K562 (cell line): ENCODE measurements at regions not wholly inside any gene's neighbourhood (a gene's known extent, or its start where the extent isn't known, plus 50 kb on each side); places are given as distances from the start of the nearest gene placed in this dataset.

Experiments used
- ATAC-seq: fragments of 200-7000 bp; cut with Tn5 transposase; 3 replicates; pipeline ENCODE4 v1.9.1; 2020; ENCODE audit warnings: moderate library complexity
- BruUV-seq: library from RNA; stranded (reverse); fragments of 400-500 nt; replicated peaks from 2 replicates; lab custom pipeline; 2021; lab: Mats Ljungman, UMichigan
- CTCF ChIA-PET: fragments of 300-600 bp; formaldehyde crosslinking; extraction: SDS; loops from one replicate; lab custom pipeline; 2021; ENCODE audit warnings: low intra/inter-chr PET ratio; lab: Yijun Ruan, JAX
- POLR2A ChIA-PET: fragments of 300-600, 350-650 bp; sonication (Branson Sonifier 250); formaldehyde crosslinking; extraction: SDS; loops from one replicate; lab custom pipeline; 2021; ENCODE audit warnings: antibody characterized with exemption, inconsistent platforms; lab: Yijun Ruan, JAX
- DNase-seq, 4 experiments: peaks; one replicate each; pipeline versions ENCODE4 v3.0.0 to v3.0.0-alpha.2; 2011 to 2018; ENCODE audit warnings: low spot score in 3 of 4, mixed read lengths in 3 of 4; ENCODE audit errors: extremely low read depth in 1 of 4
- FAIRE-seq: peaks from 2 replicates; lab custom pipeline; 2011; peaks lifted over from hg19 to GRCh38; lab: Jason Lieb, UNC
- H2AFZ ChIP-seq: 2 replicates; pipeline ENCODE4 v1.6.0; 2011; ENCODE audit warnings: low read depth, low read length, control low read depth, inconsistent platforms
- H3K27ac ChIP-seq: fragments of 200-600 bp; 3 replicates; pipeline ENCODE4 v1.8.0; 2011; ENCODE audit warnings: low read depth, mild to moderate bottlenecking, control low read depth, inconsistent platforms, low read length, moderate library complexity, mixed read lengths; ENCODE audit errors: extremely low read depth
- H3K27me3 ChIP-seq, 2 experiments: fragments of 300-600 bp in 1 of 2; 2 replicates in 1 of 2; 3 replicates in 1 of 2; pipeline versions ENCODE4 v1.6.0 to v1.8.0; 2011; ENCODE audit warnings: inconsistent platforms in 2 of 2, low read length in 2 of 2, mild to moderate bottlenecking in 1 of 2, mixed read lengths in 1 of 2, moderate library complexity in 1 of 2; ENCODE audit not compliant: control insufficient read depth in 2 of 2, insufficient read depth in 2 of 2
- H3K36me3 ChIP-seq: fragments of 300-600 bp; 3 replicates; pipeline ENCODE4 v1.8.0; 2011; ENCODE audit warnings: mild to moderate bottlenecking, low read length, inconsistent platforms; ENCODE audit not compliant: control insufficient read depth, insufficient read depth
- H3K4me1 ChIP-seq, 2 experiments: fragments of 200-600 bp in 1 of 2; replicated peaks in 1 of 2; 2 replicates in 1 of 2; 3 replicates in 1 of 2; pipeline versions ENCODE4 v1.5.1 to v1.8.0; 2011; ENCODE audit warnings: inconsistent platforms in 2 of 2, low read length in 2 of 2, mild to moderate bottlenecking in 1 of 2, mixed read lengths in 1 of 2, moderate library complexity in 1 of 2; ENCODE audit not compliant: control insufficient read depth in 2 of 2, insufficient read depth in 2 of 2
- H3K4me2 ChIP-seq: 2 replicates; pipeline ENCODE4 v1.6.1; 2011; ENCODE audit warnings: low read length, control low read depth, inconsistent platforms, mixed read lengths; ENCODE audit not compliant: insufficient read depth
- H3K4me3 ChIP-seq: fragments of 200-600 bp; sonication (generic), shearing (Covaris generic); 2 replicates; pipeline ENCODE4 v1.5.1; 2016; ENCODE audit warnings: control low read depth, inconsistent platforms
- H3K79me2 ChIP-seq: fragments of 200-600 bp; 3 replicates; pipeline ENCODE4 v1.8.0; 2011; ENCODE audit warnings: low read length, inconsistent platforms; ENCODE audit not compliant: control insufficient read depth, insufficient read depth
- H3K9ac ChIP-seq, 2 experiments: 2 replicates each; pipeline versions ENCODE4 v1.6.0 to v1.6.1; 2011; ENCODE audit warnings: low read depth in 2 of 2, low read length in 2 of 2, control low read depth in 1 of 2, inconsistent platforms in 1 of 2, mild to moderate bottlenecking in 1 of 2, mixed read lengths in 1 of 2; ENCODE audit not compliant: insufficient read depth in 1 of 2
- H3K9me1 ChIP-seq: one replicate; pipeline ENCODE4 v1.6.0; 2011; ENCODE audit warnings: inconsistent platforms, mild to moderate bottlenecking, low read length, moderate library complexity; ENCODE audit not compliant: control insufficient read depth, insufficient read depth
- H3K9me3 ChIP-seq: replicated peaks from 2 replicates; pipeline ENCODE4 v1.5.1; 2011; ENCODE audit warnings: low read depth, low read length, inconsistent platforms; ENCODE audit not compliant: control insufficient read depth, insufficient read depth
- H4K20me1 ChIP-seq: replicated peaks from 2 replicates; pipeline ENCODE4 v1.6.1; 2011; ENCODE audit warnings: low read length, inconsistent platforms, mixed read lengths; ENCODE audit not compliant: control insufficient read depth, insufficient read depth
- CHCHD3 ChIP-seq: fragments of 250-450 bp; sonication (Bioruptor Pico); IDR thresholded peaks from 2 replicates; pipeline ENCODE4 v2.1.2; 2022; ENCODE audit warnings: mild to moderate bottlenecking
- CHD4 ChIP-seq: fragments of 200-600 bp; sonication (generic); IDR thresholded peaks from 3 replicates; pipeline ENCODE4 v1.6.1; 2012; ENCODE audit warnings: low read depth, mild to moderate bottlenecking, mixed read lengths, low read length, inconsistent platforms; ENCODE audit not compliant: insufficient read depth, insufficient replicate concordance, poor library complexity, severe bottlenecking
- FOSL1 ChIP-seq: fragments of 200-800 bp; sonication (Bioruptor generic); conservative IDR thresholded peaks from 2 replicates; pipeline ENCODE4 v1.6.1; 2016; ENCODE audit warnings: missing genetic modification characterization, missing compliant biosample characterization
- HNRNPH1 ChIP-seq: fragments of 200-400 bp; formaldehyde crosslinking; optimal IDR thresholded peaks from 2 replicates; pipeline ENCODE3; 2017; ENCODE audit warnings: low read depth, mild to moderate bottlenecking, low read length, moderate library complexity
- NR2F6 ChIP-seq: fragments of 450-650 bp; formaldehyde crosslinking; IDR thresholded peaks from 2 replicates; pipeline ENCODE4 v1.4.0; 2020; ENCODE audit warnings: mild to moderate bottlenecking
- SIRT6 ChIP-seq: IDR thresholded peaks from one replicate; pipeline ENCODE4 v1.6.1; 2012; ENCODE audit warnings: low read depth, mild to moderate bottlenecking, control low read depth, inconsistent platforms, low read length, moderate library complexity
- STAT5A ChIP-seq: IDR thresholded peaks from 2 replicates; pipeline ENCODE4 v1.6.1; 2012; ENCODE audit warnings: low read length, inconsistent platforms, borderline replicate concordance
- ZBTB8A ChIP-seq: fragments of 450-650 bp; IDR thresholded peaks from 2 replicates; pipeline ENCODE4 v1.6.1; 2018; ENCODE audit warnings: mild to moderate bottlenecking, moderate library complexity; ENCODE audit not compliant: partially characterized antibody
- WGBS: fragments of 100-300 bp; shearing (Covaris generic); methylation state at CpG from one replicate; pipeline ENCODE4 v1.1.6; 2016; ENCODE audit warnings: low coverage, mixed read lengths; ENCODE audit not compliant: insufficient coverage; ENCODE audit errors: missing lambda C conversion rate; 5-methylcytosine and 5-hydroxymethylcytosine counted together
- in situ Hi-C: fragments of 300-500 bp; cut with MboI; formaldehyde crosslinking; loops from 4 replicates; pipeline ENCODE4 v1.15.0; 2018; ENCODE audit warnings: inconsistent platforms, mixed read lengths
- intact Hi-C: fragments of 100-400 bp; cut with micrococcal nuclease; formaldehyde crosslinking; loops from 2 replicates; pipeline ENCODE4 v1.14.2; 2022
- TF ChIP-seq, protein P1 (sequence below): sonication (generic); formaldehyde crosslinking; IDR thresholded peaks from 2 replicates; pipeline ENCODE4 v1.8.0; 2022; ENCODE audit warnings: missing genetic modification reagents, mild to moderate bottlenecking, borderline replicate concordance
- TF ChIP-seq, protein P2 (sequence below): sonication (generic); formaldehyde crosslinking; IDR thresholded peaks from 2 replicates; pipeline ENCODE4 v1.8.1; 2023; ENCODE audit warnings: mild to moderate bottlenecking, missing genetic modification reagents
- TF ChIP-seq, protein P3 (sequence below): fragments of 250-450 bp; sonication (Bioruptor Pico); IDR thresholded peaks from 2 replicates; pipeline ENCODE4 v1.4.0; 2020; ENCODE audit warnings: mild to moderate bottlenecking
- TF ChIP-seq, protein P4 (sequence below): sonication (generic); formaldehyde crosslinking; IDR thresholded peaks from 2 replicates; pipeline ENCODE4 v1.8.0; 2022; ENCODE audit warnings: mild to moderate bottlenecking, missing genetic modification reagents

DNA sequence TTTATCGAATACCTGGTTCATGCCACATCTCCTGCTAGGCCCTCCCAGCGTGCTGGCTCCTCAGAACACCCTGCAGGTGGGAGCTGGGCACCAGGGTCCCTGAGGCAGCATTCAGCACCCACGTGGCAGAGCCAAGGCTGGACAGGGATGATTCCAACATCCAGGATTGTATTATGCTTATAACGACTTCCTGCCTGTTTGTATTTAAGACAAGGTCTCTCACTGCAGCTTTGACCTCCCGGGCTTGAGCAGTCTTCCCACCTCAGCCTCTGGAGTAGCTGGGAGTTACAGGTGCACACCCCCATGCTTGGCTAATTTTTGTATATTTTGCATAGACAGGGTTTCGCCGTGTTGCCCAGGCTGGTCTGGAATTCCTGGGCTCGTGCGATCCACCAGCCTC is 64.7 kb upstream of the WNT7B start (continued):
- TF ChIP-seq, protein P1, sequence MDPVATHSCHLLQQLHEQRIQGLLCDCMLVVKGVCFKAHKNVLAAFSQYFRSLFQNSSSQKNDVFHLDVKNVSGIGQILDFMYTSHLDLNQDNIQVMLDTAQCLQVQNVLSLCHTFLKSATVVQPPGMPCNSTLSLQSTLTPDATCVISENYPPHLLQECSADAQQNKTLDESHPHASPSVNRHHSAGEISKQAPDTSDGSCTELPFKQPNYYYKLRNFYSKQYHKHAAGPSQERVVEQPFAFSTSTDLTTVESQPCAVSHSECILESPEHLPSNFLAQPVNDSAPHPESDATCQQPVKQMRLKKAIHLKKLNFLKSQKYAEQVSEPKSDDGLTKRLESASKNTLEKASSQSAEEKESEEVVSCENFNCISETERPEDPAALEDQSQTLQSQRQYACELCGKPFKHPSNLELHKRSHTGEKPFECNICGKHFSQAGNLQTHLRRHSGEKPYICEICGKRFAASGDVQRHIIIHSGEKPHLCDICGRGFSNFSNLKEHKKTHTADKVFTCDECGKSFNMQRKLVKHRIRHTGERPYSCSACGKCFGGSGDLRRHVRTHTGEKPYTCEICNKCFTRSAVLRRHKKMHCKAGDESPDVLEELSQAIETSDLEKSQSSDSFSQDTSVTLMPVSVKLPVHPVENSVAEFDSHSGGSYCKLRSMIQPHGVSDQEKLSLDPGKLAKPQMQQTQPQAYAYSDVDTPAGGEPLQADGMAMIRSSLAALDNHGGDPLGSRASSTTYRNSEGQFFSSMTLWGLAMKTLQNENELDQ (CRISPR knock-in tag), result no peak
- no peak for TF ChIP-seq CHD4
- TF ChIP-seq NR2F6 (CRISPR knock-in tag), result no peak
- TF ChIP-seq CHCHD3 (CRISPR knock-in tag), result no peak
- TF ChIP-seq HNRNPH1, result no peak

DNA sequence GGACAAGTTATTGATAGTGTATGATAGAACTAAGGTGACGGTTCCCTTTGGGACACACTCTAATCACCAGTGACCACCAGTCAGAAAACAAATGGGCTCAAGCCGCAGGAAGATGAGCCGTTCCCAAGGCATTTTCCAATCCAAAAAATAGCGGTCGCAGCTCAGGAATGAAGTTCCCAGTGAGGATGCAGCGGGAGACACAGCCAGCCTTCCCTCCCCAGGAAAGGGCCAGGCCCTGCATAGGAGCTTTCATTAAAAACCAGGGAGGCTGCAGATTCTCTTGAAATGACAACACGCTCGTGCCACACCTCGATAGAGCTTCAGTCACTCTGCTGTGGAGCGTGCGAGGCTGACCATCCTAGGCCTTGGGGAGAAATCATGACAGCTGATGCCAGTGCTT is 65.8 kb upstream of the WNT7B start:
- in situ Hi-C loops, result no loop called here
- H4K20me1 ChIP-seq, result no peaks in the 10 kb centered on the region
- H3K9me1 ChIP-seq, result no peaks in the 10 kb centered on the region
- H3K27me3 ChIP-seq, result no peaks in the 10 kb centered on the region
- intact Hi-C loops, result no loop called here
- FAIRE-seq (no peak), ATAC-seq (no peak), DNase-seq (no peak)
- H3K9me3 ChIP-seq, result no peaks in the 10 kb centered on the region
- H3K9ac ChIP-seq, result peak overlapping the region in 1 of 2 experiments; percentile 35; a peak in 1 of 4 replicates
- BruUV-seq, result no TSS peak
- no peaks in the 10 kb centered on the region for H3K36me3 ChIP-seq
- H2AFZ ChIP-seq, result no peak overlapping the region
- POLR2A ChIA-PET, result no interaction called here
- H3K79me2 ChIP-seq, result no peaks in the 10 kb centered on the region
- TF ChIP-seq SIRT6 (no peak), ZBTB8A (no peak), STAT5A (no peak), FOSL1 (no peak)
- TF ChIP-seq, protein P2, sequence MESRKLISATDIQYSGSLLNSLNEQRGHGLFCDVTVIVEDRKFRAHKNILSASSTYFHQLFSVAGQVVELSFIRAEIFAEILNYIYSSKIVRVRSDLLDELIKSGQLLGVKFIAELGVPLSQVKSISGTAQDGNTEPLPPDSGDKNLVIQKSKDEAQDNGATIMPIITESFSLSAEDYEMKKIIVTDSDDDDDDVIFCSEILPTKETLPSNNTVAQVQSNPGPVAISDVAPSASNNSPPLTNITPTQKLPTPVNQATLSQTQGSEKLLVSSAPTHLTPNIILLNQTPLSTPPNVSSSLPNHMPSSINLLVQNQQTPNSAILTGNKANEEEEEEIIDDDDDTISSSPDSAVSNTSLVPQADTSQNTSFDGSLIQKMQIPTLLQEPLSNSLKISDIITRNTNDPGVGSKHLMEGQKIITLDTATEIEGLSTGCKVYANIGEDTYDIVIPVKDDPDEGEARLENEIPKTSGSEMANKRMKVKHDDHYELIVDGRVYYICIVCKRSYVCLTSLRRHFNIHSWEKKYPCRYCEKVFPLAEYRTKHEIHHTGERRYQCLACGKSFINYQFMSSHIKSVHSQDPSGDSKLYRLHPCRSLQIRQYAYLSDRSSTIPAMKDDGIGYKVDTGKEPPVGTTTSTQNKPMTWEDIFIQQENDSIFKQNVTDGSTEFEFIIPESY, result no peak
- TF ChIP-seq, protein P3, sequence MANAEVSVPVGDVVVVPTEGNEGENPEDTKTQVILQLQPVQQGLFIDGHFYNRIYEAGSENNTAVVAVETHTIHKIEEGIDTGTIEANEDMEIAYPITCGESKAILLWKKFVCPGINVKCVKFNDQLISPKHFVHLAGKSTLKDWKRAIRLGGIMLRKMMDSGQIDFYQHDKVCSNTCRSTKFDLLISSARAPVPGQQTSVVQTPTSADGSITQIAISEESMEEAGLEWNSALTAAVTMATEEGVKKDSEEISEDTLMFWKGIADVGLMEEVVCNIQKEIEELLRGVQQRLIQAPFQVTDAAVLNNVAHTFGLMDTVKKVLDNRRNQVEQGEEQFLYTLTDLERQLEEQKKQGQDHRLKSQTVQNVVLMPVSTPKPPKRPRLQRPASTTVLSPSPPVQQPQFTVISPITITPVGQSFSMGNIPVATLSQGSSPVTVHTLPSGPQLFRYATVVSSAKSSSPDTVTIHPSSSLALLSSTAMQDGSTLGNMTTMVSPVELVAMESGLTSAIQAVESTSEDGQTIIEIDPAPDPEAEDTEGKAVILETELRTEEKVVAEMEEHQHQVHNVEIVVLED (CRISPR knock-in tag), result no peak
- TF ChIP-seq, protein P4, sequence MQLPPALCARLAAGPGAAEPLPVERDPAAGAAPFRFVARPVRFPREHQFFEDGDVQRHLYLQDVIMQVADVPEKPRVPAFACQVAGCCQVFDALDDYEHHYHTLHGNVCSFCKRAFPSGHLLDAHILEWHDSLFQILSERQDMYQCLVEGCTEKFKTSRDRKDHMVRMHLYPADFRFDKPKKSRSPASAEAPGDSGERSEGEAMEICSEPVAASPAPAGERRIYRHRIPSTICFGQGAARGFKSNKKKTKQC (CRISPR knock-in tag), result no peak
- peaks cover 0 to 22% of the 10 kb centered on the region in 2 experiments; a peak in 2 of 5 replicates for H3K4me1 ChIP-seq
- no peak overlapping the region for H3K4me3 ChIP-seq
- CTCF ChIA-PET, result no interaction called here
- H3K27ac ChIP-seq, result no peak overlapping the region
- WGBS, result 77% methylated on average over 7 of the region's 11 CpGs
- H3K4me2 ChIP-seq, result no peak overlapping the region
